ENCODE measurements at regions not wholly inside any gene's neighbourhood (a gene's known extent, or its start where the extent isn't known, plus 50 kb on each side); places are given as distances from the start of the nearest gene placed in this dataset.
A peak's percentile ranks its signal among the peaks of the same experiment; 100 is the strongest.

GRCh38 chr4:57444671-57445070 is 334.5 kb upstream of the IGFBP7 start:
- no peaks in the 10 kb centered on the region for H3K9me3 ChIP-seq (ENCODE audit: control insufficient read depth in 4 of 4, insufficient read depth in 3 of 4, low read length in 3 of 4)
- 59 to 61% methylated on average over 4 of the region's 4 CpGs for WGBS, 2 donors
- H3K4me1 ChIP-seq (ENCODE audit: control insufficient read depth in 5 of 5, insufficient read depth in 5 of 5, low read length in 5 of 5) = peaks cover 0 to 31% (median 16%) of the 10 kb centered on the region in 5 donors
- H3K9ac ChIP-seq (ENCODE audit: insufficient read depth in 1 of 2, low read length in 2 of 2) = no peak overlapping the region
- TF ChIP-seq CTCF (IDR thresholded peaks at IDR 0.05; ENCODE audit: control extremely low read depth, extremely low read depth) = no peak
- DNase-seq = peak in 2 of 3 donors; percentile 66 to 71
- ATAC-seq (ENCODE audit: insufficient read depth, low FRiP score) = no peak
- no peak overlapping the region for H3K27ac ChIP-seq (ENCODE audit: low read depth in 1 of 2, low read length in 1 of 2)
- H3K4me3 ChIP-seq = no peak overlapping the region
- no peaks in the 10 kb centered on the region for H3K36me3 ChIP-seq (ENCODE audit: control insufficient read depth in 4 of 4, insufficient read depth in 4 of 4, low read length in 4 of 4)
- H3K27me3 ChIP-seq (ENCODE audit: control insufficient read depth in 3 of 3, insufficient read depth in 3 of 3, low read length in 2 of 3) = no peaks in the 10 kb centered on the region

- Histone ChIP-seq H3K4me3 (no peak overlapping the region), H3K27ac (ENCODE audit: low read depth in 1 of 2, low read length in 1 of 2) (no peak overlapping the region), H3K4me1 (ENCODE audit: control insufficient read depth in 5 of 5, insufficient read depth in 5 of 5, low read length in 5 of 5) (peaks cover 0 to 31% (median 16%) of the 10 kb centered on the region in 5 donors), H3K27me3 (ENCODE audit: control insufficient read depth in 3 of 3, insufficient read depth in 3 of 3, low read length in 2 of 3) (no peaks in the 10 kb centered on the region), H3K36me3 (ENCODE audit: control insufficient read depth in 4 of 4, insufficient read depth in 4 of 4, low read length in 4 of 4) (no peaks in the 10 kb centered on the region), H3K9ac (ENCODE audit: insufficient read depth in 1 of 2, low read length in 2 of 2) (no peak overlapping the region), H3K9me3 (ENCODE audit: control insufficient read depth in 4 of 4, insufficient read depth in 3 of 4, low read length in 3 of 4) (no peaks in the 10 kb centered on the region)
- 65 to 73% methylated on average over 2 of the region's 2 CpGs for WGBS, 2 donors
- no peak for ATAC-seq (ENCODE audit: insufficient read depth, low FRiP score)
- peak in 2 of 3 donors; percentile 12 to 32 for DNase-seq
- TF ChIP-seq CTCF (IDR thresholded peaks at IDR 0.05; ENCODE audit: control extremely low read depth, extremely low read depth) = no peak
Measured at GRCh38 chr4:57443787-57444186, 333.6 kb upstream of the IGFBP7 start.

GRCh38 chr4:57443308-57443707 is 333.1 kb upstream of the IGFBP7 start:
- Histone ChIP-seq H3K9me3 (ENCODE audit: control insufficient read depth in 4 of 4, insufficient read depth in 3 of 4, low read length in 3 of 4) (no peaks in the 10 kb centered on the region), H3K36me3 (ENCODE audit: control insufficient read depth in 4 of 4, insufficient read depth in 4 of 4, low read length in 4 of 4) (no peaks in the 10 kb centered on the region), H3K27ac (ENCODE audit: low read depth in 1 of 2, low read length in 1 of 2) (no peak overlapping the region), H3K4me1 (ENCODE audit: control insufficient read depth in 5 of 5, insufficient read depth in 5 of 5, low read length in 5 of 5) (peaks cover 0 to 31% (median 16%) of the 10 kb centered on the region in 5 donors), H3K4me3 (no peak overlapping the region), H3K27me3 (ENCODE audit: control insufficient read depth in 3 of 3, insufficient read depth in 3 of 3, low read length in 2 of 3) (no peaks in the 10 kb centered on the region), H3K9ac (ENCODE audit: insufficient read depth in 1 of 2, low read length in 2 of 2) (no peak overlapping the region)
- WGBS, 2 donors = 62 to 74% methylated on average over 7 of the region's 7 CpGs
- TF ChIP-seq CTCF (IDR thresholded peaks at IDR 0.05; ENCODE audit: control extremely low read depth, extremely low read depth) = no peak
- ATAC-seq (ENCODE audit: insufficient read depth, low FRiP score) (no peak), DNase-seq (peak in 2 of 3 donors; percentile 11 to 42)

- Histone ChIP-seq H3K4me1 (ENCODE audit: control insufficient read depth in 5 of 5, insufficient read depth in 5 of 5, low read length in 5 of 5) (peaks cover 0 to 31% (median 16%) of the 10 kb centered on the region in 5 donors), H3K27me3 (ENCODE audit: control insufficient read depth in 3 of 3, insufficient read depth in 3 of 3, low read length in 2 of 3) (no peaks in the 10 kb centered on the region), H3K9me3 (ENCODE audit: control insufficient read depth in 4 of 4, insufficient read depth in 3 of 4, low read length in 3 of 4) (no peaks in the 10 kb centered on the region), H3K4me3 (no peak overlapping the region), H3K27ac (ENCODE audit: low read depth in 1 of 2, low read length in 1 of 2) (no peak overlapping the region), H3K9ac (ENCODE audit: insufficient read depth in 1 of 2, low read length in 2 of 2) (no peak overlapping the region), H3K36me3 (ENCODE audit: control insufficient read depth in 4 of 4, insufficient read depth in 4 of 4, low read length in 4 of 4) (no peaks in the 10 kb centered on the region)
- DNase-seq (peak; percentile 66 to 74 (median 68)), ATAC-seq (ENCODE audit: insufficient read depth, low FRiP score) (peak; percentile 58)
- WGBS, 2 donors = 21 to 30% methylated on average over 4 of the region's 4 CpGs
- no peak for TF ChIP-seq CTCF (IDR thresholded peaks at IDR 0.05; ENCODE audit: control extremely low read depth, extremely low read depth)
Measured at GRCh38 chr4:57442831-57443291, 332.7 kb upstream of the IGFBP7 start.
